ENCODE measurements at regions not wholly inside any gene's neighbourhood (a gene's known extent, or its start where the extent isn't known, plus 50 kb on each side); places are given as distances from the start of the nearest gene placed in this dataset.

DNA sequence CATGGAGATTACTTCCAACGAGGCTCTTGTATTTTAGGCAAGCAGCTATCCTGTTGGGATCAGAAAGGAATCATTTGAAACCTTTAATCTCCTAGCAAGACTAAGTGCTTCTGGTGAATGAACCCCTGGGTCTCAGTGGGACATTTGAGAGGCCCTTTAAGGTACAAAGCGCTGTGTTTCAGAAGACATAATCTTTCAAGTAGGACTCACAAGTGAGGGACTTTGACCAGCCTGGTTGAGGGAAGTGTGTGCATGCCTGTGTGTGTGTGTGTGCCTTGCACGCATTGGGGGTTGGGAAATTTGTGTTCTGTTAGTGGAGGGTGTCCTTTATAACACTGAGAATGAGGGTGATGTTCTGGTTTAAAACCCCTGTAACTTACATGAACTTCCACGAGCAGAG, 64.4 kb upstream of the KCNG1 start:
- Histone ChIP-seq H3K36me3 (replicated peaks) (no peaks in the 10 kb centered on the region), H3K27ac (no peak overlapping the region), H3K27me3 (replicated peaks) (peaks cover 52% of the 10 kb centered on the region), H3K4me3 (ENCODE audit: low read depth, low read length) (no peak overlapping the region)
- no peak for DNase-seq
- in situ Hi-C loops (cut with HindIII; ENCODE audit: low pct_ligation_motif_present, low sequenced_read_pairs): no loop called here
- TF ChIP-seq, protein P1, sequence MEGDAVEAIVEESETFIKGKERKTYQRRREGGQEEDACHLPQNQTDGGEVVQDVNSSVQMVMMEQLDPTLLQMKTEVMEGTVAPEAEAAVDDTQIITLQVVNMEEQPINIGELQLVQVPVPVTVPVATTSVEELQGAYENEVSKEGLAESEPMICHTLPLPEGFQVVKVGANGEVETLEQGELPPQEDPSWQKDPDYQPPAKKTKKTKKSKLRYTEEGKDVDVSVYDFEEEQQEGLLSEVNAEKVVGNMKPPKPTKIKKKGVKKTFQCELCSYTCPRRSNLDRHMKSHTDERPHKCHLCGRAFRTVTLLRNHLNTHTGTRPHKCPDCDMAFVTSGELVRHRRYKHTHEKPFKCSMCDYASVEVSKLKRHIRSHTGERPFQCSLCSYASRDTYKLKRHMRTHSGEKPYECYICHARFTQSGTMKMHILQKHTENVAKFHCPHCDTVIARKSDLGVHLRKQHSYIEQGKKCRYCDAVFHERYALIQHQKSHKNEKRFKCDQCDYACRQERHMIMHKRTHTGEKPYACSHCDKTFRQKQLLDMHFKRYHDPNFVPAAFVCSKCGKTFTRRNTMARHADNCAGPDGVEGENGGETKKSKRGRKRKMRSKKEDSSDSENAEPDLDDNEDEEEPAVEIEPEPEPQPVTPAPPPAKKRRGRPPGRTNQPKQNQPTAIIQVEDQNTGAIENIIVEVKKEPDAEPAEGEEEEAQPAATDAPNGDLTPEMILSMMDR (IDR thresholded peaks at IDR 0.05; ENCODE audit: low read depth, low read length, missing control alignments): no peak

DNA sequence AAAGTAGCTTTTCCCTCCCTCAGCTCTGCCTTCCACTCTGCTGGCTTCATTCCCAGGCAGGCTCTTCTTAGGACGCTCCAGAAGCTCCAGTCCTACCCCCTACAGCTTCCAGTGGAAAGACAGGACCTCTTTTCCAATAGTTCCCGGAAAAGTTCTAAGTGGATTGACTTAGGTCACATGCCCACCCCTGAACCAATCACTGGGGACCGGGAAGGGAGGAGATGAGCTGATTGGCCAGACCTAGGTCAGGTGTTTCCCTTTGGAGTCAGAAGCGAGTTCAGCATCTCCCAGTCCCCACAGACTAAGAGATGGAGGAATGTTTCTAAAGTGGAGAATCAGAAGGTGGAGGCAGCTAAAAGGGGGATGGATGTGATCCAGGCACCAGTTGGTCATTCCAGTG, 62.9 kb upstream of the KCNG1 start:
- TF ChIP-seq, protein P1 (IDR thresholded peaks at IDR 0.05; ENCODE audit: low read depth, low read length, missing control alignments): no peak
- Histone ChIP-seq H3K27me3 (replicated peaks) (peaks cover 44% of the 10 kb centered on the region), H3K36me3 (replicated peaks) (no peaks in the 10 kb centered on the region), H3K27ac (no peak overlapping the region), H3K4me3 (ENCODE audit: low read depth, low read length) (no peak overlapping the region)
- in situ Hi-C loops (cut with HindIII; ENCODE audit: low pct_ligation_motif_present, low sequenced_read_pairs): no loop called here
- no peak for DNase-seq

DNA sequence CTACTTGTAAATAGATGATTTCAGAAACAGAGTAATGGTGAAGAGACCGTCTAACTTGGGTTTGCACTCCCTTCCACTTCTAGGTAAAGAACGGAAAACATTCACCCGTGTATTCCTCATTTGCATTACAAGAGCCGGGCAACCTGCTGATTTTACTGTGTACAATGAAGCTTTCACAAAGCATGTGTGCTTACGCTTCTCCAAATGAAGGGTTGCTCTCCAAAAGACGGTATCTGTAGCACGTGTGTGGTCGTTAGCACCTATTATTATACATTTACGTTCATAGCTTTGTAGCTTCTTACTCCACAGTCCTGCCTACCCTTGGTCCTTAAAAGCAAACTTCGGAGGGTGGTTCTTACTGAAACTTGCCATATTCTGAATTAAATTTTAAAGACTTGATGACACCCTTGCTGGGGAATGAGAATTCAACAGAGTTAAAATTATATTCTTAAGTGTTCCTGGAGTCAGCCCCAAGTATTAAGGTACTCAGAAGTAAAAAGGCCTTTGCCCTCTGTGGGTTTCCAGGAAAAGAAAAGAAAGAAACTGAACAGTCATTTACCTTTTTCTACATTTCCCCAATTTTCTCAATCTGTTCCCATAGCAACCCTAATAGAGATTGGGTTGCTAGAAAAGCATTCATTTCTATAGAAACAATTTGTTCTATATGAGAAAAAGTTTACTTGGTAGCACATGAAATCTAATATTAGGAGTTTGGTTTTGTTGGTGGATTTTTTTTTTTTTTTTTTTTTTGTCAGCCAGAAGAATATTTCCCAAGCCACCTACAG, 61.9 kb upstream of the KCNG1 start:
- TF ChIP-seq, protein P1 (IDR thresholded peaks at IDR 0.05; ENCODE audit: low read depth, low read length, missing control alignments): no peak
- Histone ChIP-seq H3K4me3 (ENCODE audit: low read depth, low read length) (no peak overlapping the region), H3K27ac (no peak overlapping the region), H3K36me3 (replicated peaks) (no peaks in the 10 kb centered on the region), H3K27me3 (replicated peaks) (peaks cover 42% of the 10 kb centered on the region)
- in situ Hi-C loops (cut with HindIII; ENCODE audit: low pct_ligation_motif_present, low sequenced_read_pairs): no loop called here
- DNase-seq: no peak

DNA sequence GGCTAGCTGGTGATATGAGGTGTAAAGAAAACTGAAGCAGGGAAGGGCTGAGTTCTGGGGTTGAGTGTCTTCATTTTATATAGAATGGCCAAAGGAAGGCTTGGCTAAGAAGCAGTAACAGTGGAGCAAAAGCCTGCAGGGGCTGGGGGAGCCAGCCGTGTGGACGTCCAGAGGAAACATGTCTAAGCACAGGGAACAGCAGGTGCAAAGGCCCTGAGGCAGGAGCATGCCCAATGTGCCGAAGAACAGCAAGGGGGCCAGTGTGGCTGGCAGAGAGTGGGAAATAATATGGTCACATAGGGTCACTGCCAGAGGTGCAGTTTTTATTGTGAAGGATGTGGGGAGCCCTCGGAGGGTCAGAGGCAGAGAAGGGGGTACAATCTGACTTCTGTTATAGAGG, 60.5 kb upstream of the KCNG1 start:
- in situ Hi-C loops (cut with HindIII; ENCODE audit: low pct_ligation_motif_present, low sequenced_read_pairs): no loop called here
- TF ChIP-seq, protein P1 (IDR thresholded peaks at IDR 0.05; ENCODE audit: low read depth, low read length, missing control alignments): no peak
- H3K4me3 ChIP-seq (ENCODE audit: low read depth, low read length): no peak overlapping the region
- H3K27me3 ChIP-seq (replicated peaks): peaks cover 34% of the 10 kb centered on the region
- DNase-seq: no peak
- no peak overlapping the region for H3K27ac ChIP-seq
- H3K36me3 ChIP-seq (replicated peaks): no peaks in the 10 kb centered on the region

DNA sequence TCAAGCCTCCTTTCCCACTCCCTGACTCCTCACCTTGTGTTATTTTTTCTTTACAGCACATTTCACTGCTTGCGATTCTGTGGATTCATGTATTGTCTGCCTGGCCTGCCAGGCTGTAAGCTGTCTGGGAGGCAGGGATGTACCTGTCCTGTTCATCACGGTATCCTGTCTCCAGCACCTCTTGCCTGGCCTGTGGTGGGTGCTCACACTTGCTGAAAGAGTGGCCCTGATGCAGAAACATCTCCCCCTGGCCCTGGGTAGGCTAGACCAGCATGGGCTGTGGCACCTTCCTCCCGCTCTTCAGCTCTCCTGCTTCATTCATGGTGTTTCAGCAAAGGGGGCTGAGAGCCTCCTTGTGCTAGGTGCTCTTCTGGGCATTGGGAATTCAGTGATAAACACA, 60.1 kb upstream of the KCNG1 start:
- TF ChIP-seq, protein P1 (IDR thresholded peaks at IDR 0.05; ENCODE audit: low read depth, low read length, missing control alignments): no peak
- H3K27me3 ChIP-seq (replicated peaks): peaks cover 32% of the 10 kb centered on the region
- no peak overlapping the region for H3K27ac ChIP-seq
- in situ Hi-C loops (cut with HindIII; ENCODE audit: low pct_ligation_motif_present, low sequenced_read_pairs): no loop called here
- no peaks in the 10 kb centered on the region for H3K36me3 ChIP-seq (replicated peaks)
- DNase-seq: no peak
- no peak overlapping the region for H3K4me3 ChIP-seq (ENCODE audit: low read depth, low read length)

DNA sequence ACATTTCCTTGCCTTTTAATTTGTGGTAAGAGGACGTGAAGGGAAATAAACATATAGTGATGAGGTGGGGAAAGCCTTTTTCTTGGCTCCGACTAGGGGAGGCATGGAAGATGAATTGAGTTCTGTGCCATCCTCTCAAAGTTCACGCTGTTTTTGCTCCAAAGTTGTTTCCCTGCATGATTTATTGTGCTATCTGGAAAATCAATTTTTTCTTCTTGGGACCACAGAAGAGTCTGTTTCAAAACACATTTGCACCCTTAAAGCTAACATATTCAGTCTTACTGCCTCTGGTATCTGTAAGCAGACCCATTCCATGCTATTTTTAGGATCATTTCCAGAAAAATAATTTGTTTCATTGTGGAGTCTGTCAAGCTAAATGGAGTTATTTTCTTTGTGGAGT, 57.6 kb upstream of the KCNG1 start:
- no peak for DNase-seq
- H3K4me3 ChIP-seq (ENCODE audit: low read depth, low read length): no peak overlapping the region
- peaks cover 31% of the 10 kb centered on the region for H3K27me3 ChIP-seq (replicated peaks)
- no peaks in the 10 kb centered on the region for H3K36me3 ChIP-seq (replicated peaks)
- in situ Hi-C loops (cut with HindIII; ENCODE audit: low pct_ligation_motif_present, low sequenced_read_pairs): no loop called here
- H3K27ac ChIP-seq: no peak overlapping the region
- TF ChIP-seq, protein P1 (IDR thresholded peaks at IDR 0.05; ENCODE audit: low read depth, low read length, missing control alignments): no peak
